ENCODE measurements at regions not wholly inside any gene's neighbourhood (a gene's known extent, or its start where the extent isn't known, plus 50 kb on each side); places are given as distances from the start of the nearest gene placed in this dataset.
"Not testable (repeated sequence)": the region's sequence is repeated elsewhere in the genome, so short reads cannot be mapped to it uniquely, and the experiment has no call there.

GRCh38 chr7:37598824-37599223 is 84.7 kb upstream of the GPR141 start:
- no peaks in the 10 kb centered on the region for H3K4me1 Mint-ChIP-seq (ENCODE audit: low read depth)
- H3K27me3 Mint-ChIP-seq (ENCODE audit: low read depth), result peaks cover 2% of the 10 kb centered on the region
- no peak overlapping the region for H3K27ac Mint-ChIP-seq (ENCODE audit: unreplicated experiment)
- peaks cover 12% of the 10 kb centered on the region for H3K9me3 Mint-ChIP-seq (ENCODE audit: low read depth)
- no peaks in the 10 kb centered on the region for H3K36me3 Mint-ChIP-seq (ENCODE audit: low read depth)
- TF ChIP-seq CTCF (IDR thresholded peaks at IDR 0.05), result no peak
- H3K4me3 Mint-ChIP-seq (ENCODE audit: unreplicated experiment), result no peak overlapping the region
- DNase-seq (ENCODE audit: low spot score), result no peak

- Mint-ChIP-seq H3K27ac (ENCODE audit: unreplicated experiment) (no peak overlapping the region), H3K27me3 (ENCODE audit: low read depth) (peaks cover 2% of the 10 kb centered on the region), H3K9me3 (ENCODE audit: low read depth) (peaks cover 4% of the 10 kb centered on the region), H3K4me1 (ENCODE audit: low read depth) (no peaks in the 10 kb centered on the region), H3K36me3 (ENCODE audit: low read depth) (no peaks in the 10 kb centered on the region), H3K4me3 (ENCODE audit: unreplicated experiment) (no peak overlapping the region)
- no peak for DNase-seq (ENCODE audit: low spot score)
- no peak for TF ChIP-seq CTCF (IDR thresholded peaks at IDR 0.05)
These were observed 82.2 kb upstream of the GPR141 start for GRCh38 chr7:37601321-37601720.

GRCh38 chr7:37604078-37604477 is 79.5 kb upstream of the GPR141 start:
- Mint-ChIP-seq H3K9me3 (ENCODE audit: low read depth) (peaks cover 4% of the 10 kb centered on the region), H3K27me3 (ENCODE audit: low read depth) (peaks cover 2% of the 10 kb centered on the region), H3K27ac (ENCODE audit: unreplicated experiment) (no peak overlapping the region), H3K36me3 (ENCODE audit: low read depth) (no peaks in the 10 kb centered on the region), H3K4me3 (ENCODE audit: unreplicated experiment) (no peak overlapping the region), H3K4me1 (ENCODE audit: low read depth) (no peaks in the 10 kb centered on the region)
- no peak for TF ChIP-seq CTCF (IDR thresholded peaks at IDR 0.05)
- DNase-seq (ENCODE audit: low spot score), result no peak

GRCh38 chr7:37617406-37617805 is 66.2 kb upstream of the GPR141 start:
- H3K9me3 Mint-ChIP-seq (ENCODE audit: low read depth); H3K27me3 Mint-ChIP-seq (ENCODE audit: low read depth); DNase-seq (ENCODE audit: low spot score); H3K27ac Mint-ChIP-seq (ENCODE audit: unreplicated experiment); H3K4me3 Mint-ChIP-seq (ENCODE audit: unreplicated experiment); H3K36me3 Mint-ChIP-seq (ENCODE audit: low read depth); H3K4me1 Mint-ChIP-seq (ENCODE audit: low read depth): not testable (repeated sequence)

GRCh38 chr7:37633048-37633447 is 50.5 kb upstream of the GPR141 start:
- H3K4me1 Mint-ChIP-seq (ENCODE audit: low read depth), result no peaks in the 10 kb centered on the region
- H3K27ac Mint-ChIP-seq (ENCODE audit: unreplicated experiment), result no peak overlapping the region
- H3K36me3 Mint-ChIP-seq (ENCODE audit: low read depth), result no peaks in the 10 kb centered on the region
- no peak for TF ChIP-seq CTCF (IDR thresholded peaks at IDR 0.05)
- H3K27me3 Mint-ChIP-seq (ENCODE audit: low read depth), result no peaks in the 10 kb centered on the region
- DNase-seq (ENCODE audit: low spot score), result no peak
- peaks cover 28% of the 10 kb centered on the region for H3K9me3 Mint-ChIP-seq (ENCODE audit: low read depth)
- no peak overlapping the region for H3K4me3 Mint-ChIP-seq (ENCODE audit: unreplicated experiment)

All from chondrocyte (in vitro differentiated cells).